AG04449 (cell line): ENCODE measurements at regions not wholly inside any gene's neighbourhood (a gene's known extent, or its start where the extent isn't known, plus 50 kb on each side); places are given as distances from the start of the nearest gene placed in this dataset.
"Not testable (repeated sequence)": the region's sequence is repeated elsewhere in the genome, so short reads cannot be mapped to it uniquely, and the experiment has no call there.

Experiments
- CTCF ChIA-PET: fragments of 350-600 bp; formaldehyde crosslinking; extraction: SDS; loops from one replicate; lab custom pipeline; 2021; ENCODE audit warnings: antibody characterized with exemption; lab: Yijun Ruan, JAX
- POLR2A ChIA-PET: fragments of 400-600, 350-600 bp; formaldehyde crosslinking; extraction: SDS; loops from one replicate; lab custom pipeline; 2020; ENCODE audit warnings: antibody characterized with exemption, inconsistent platforms; lab: Yijun Ruan, JAX
- DNase-seq: peaks from one replicate; pipeline ENCODE4 v3.0.0-alpha.2; 2010; ENCODE audit warnings: low read depth, low spot score
- H3K4me3 ChIP-seq: 2 replicates; pipeline ENCODE4 v1.5.1; 2011; ENCODE audit warnings: low read depth, mild to moderate bottlenecking, control low read depth, low read length
- CTCF ChIP-seq: IDR thresholded peaks from one replicate; pipeline ENCODE4 v1.5.1; 2011; ENCODE audit warnings: mild to moderate bottlenecking, moderate library complexity, low read length, control low read depth, inconsistent platforms; ENCODE audit not compliant: insufficient read depth; ENCODE audit errors: missing control alignments

DNA sequence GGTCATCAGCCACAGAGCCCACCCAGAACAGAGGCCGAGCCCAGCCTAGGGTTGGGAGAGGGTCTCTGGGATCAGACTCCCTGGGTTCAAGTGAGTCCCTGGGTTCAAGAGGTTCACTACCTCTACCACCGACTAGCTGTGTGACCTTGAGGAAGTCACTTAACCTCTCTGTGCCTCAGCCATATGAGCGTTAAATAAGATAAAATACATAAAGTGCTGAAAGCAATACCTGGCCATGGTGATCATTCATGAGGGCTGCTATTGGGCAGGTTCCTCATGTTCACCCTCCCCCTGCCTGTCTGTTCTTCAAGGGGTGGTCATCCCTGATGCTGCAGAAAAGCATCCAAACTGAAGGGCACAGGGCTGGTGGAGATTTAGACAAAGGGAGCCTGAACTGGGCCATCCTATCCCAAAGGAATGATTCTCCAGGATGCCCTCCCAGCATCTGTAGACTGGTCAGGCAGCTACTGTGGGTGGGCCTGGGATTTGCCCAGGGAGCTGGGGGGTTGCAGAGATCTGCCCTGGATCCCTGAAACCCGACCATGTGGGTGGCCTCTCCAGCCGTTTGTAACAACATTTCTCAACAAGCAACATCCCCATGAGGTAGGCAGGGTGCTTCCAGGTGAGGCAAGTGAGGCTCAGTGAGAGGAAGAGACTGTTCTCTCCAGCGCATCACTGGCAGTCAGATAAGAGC lies 196.6 kb downstream of the MATN1 start:
- no peak for TF ChIP-seq CTCF
- DNase-seq, result no peak
- no peak overlapping the region for H3K4me3 ChIP-seq
- ChIA-PET CTCF (no interaction called here), POLR2A (no interaction called here)

DNA sequence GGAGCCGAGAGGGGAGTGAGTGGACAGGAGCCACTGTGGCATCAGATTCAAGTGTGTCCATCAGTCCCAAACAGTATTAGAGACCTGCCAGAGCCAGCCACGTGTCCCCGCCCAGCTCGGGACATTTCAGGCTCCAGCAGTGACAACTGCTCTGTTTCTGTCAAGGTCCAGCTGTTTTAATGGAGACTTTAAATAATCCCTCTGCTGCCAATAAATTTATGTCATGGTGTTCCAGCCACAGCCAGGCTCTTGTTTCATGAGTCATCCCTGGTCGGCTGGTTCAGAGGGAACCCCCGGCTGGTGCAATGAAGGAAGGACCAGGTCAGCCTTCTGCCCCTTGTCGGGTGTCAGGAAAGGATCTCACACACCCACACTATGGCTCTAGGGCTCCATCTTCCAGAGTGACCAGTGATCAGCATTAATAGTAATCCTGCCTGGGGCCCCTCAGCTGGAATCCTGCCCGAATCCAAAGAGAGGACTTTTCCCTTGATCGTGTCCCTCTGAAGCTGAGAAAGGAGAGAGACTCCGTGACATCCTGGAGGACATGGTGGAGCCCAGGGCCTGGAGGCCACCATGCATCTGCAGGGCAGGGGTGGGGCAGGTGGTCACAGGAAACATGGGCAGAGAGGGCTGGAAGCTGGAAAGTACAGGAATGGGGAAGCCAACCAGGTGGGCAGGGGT lies 197.3 kb downstream of the MATN1 start:
- no peak for TF ChIP-seq CTCF
- no peak overlapping the region for H3K4me3 ChIP-seq
- no peak for DNase-seq
- POLR2A ChIA-PET, result no interaction called here
- CTCF ChIA-PET, result interaction anchor here (1.9 kb wide), 1 partner anchor 146 kb away, joined by 8 read pairs; no protein-coding TSS in a partner anchor

DNA sequence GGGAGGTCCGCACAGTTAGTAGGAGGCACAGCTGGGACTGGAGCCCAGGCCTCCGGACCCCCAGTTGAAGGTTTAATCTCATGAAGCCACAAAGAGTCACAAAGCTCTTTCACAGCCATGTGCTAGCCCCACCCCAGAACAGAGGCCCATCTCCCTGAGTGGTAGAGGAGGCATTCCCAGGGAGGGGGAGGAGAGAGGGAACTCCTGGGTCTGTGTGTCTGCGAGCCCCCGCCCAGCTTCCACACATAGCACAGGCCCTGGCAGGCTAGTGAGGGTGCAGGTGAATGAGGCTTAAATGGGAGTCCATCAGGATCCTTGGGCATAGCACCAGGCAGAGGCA lies 197.8 kb downstream of the MATN1 start:
- no peak overlapping the region for H3K4me3 ChIP-seq
- no peak for TF ChIP-seq CTCF
- no peak for DNase-seq
- CTCF ChIA-PET, result interaction anchor here (1.9 kb wide), 1 partner anchor 145 kb away, joined by 8 read pairs; no protein-coding TSS in a partner anchor
- POLR2A ChIA-PET, result no interaction called here

- H3K4me3 ChIP-seq, result no peak overlapping the region
- POLR2A ChIA-PET, result interaction anchor here (2.9 kb wide), 1 partner anchor 13 kb away, joined by 15 read pairs; no protein-coding TSS in a partner anchor
- no peak for DNase-seq
- CTCF ChIA-PET, result interaction anchor here (1.9 kb wide), 1 partner anchor 145 kb away, joined by 8 read pairs; no protein-coding TSS in a partner anchor
- no peak for TF ChIP-seq CTCF
These were observed 198.4 kb downstream of the MATN1 start for GRCh38 chr1:30524840-30525617.

GRCh38 chr1:30524025-30524555 lies 199.3 kb downstream of the MATN1 start:
- POLR2A ChIA-PET, result interaction anchor here (2.9 kb wide), 1 partner anchor 12 kb away, joined by 15 read pairs; no protein-coding TSS in a partner anchor
- DNase-seq, H3K4me3 ChIP-seq: not testable (repeated sequence)
- CTCF ChIA-PET, result interaction anchor here (1.4 kb wide), 1 partner anchor 143 kb away, joined by 3 read pairs; no protein-coding TSS in a partner anchor
